Hematopoietic multipotent progenitor cell treated with erythropoietin and hydrocortisone succinate and interleukin-3 and kit ligand, for 8 days (in vitro differentiated cells): ENCODE measurements at regions not wholly inside any gene's neighbourhood (a gene's known extent, or its start where the extent isn't known, plus 50 kb on each side); places are given as distances from the start of the nearest gene placed in this dataset.

Source experiments
- DNase-seq: peaks from one replicate; pipeline ENCODE4 v3.0.0-alpha.2; 2015

DNA sequence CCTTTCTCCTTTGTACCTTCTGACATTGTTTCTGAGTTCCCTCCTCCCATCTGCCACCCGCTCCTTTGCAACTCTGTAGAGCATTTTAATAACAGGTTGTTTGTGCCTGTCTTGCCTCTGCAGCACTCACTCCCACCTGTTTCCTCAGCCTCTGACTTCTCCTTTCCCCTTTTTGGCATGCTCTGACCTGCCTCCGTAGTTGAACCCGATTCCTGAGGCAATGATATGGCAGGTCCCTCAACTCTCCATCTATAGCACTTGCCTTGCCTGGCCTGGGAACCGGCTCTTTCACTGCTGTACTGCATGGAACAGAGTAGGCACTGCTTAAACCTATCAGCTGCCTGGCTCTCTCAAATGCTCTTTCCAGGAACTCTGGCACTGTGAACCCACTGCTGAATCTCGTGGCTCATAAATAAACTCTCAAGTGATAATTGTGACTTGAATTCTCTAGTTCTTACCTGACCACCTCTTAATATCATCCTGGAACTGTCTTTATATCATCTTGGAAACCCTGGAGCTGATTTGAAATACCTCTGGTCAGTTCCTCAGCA lies 50.3 kb downstream of the UTRN start:
- DNase-seq = no peak

DNA sequence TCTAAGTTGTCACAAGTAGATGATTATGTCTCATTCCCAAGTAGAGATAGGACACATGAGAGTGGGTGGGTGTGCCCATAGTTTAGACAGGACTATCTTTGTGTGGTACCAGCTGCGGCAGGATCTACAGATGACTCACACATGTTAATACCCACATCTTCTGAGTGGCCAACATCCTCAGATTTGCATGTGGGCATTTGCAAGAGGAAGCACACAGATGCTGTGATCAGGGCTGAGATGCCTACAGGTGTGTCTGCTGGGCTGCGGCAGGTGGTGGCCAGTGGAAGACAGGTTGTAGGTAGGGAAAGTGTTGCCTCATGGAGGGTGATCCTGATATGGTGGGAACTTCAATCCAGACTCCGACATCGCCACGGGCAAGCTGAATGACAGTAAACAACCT lies 50.8 kb downstream of the UTRN start:
- peak; percentile 59 for DNase-seq

DNA sequence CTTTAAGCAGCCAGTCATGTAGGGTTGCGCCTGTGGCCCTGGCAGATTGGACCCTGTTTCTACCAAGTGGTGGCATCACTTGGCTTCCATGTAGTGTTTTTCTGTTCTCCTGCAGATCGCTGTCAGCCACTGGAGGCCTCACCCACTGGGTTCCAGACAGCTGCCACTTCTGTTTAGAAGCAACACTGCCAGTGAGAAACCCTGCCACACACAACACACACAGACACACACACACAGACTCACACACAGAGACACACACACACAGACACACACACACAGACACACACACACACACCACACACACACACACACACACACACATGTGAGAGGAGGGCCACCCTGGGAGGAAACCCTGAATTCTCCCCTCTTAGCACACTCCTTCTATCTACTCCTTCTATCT lies 51.8 kb downstream of the UTRN start:
- DNase-seq = no peak

DNA sequence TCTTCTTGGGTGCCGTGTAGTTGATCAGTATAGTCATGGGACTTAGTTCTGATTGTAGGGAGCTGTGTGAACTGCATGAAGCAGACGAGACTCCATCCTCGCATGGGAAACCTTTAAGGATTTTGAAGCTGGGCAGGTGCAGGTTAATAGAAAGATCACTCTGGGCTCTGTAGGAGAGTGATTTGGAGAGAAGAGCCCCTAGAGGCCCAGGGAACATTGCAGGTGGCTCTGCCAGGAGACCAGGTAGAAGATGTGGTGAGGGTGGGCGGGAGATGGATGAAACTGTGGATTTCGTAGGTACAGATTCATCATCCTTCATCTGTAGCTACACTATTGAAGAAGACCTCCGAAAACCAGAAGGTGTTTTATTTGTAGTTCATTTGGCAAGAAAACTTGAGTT lies 53.3 kb downstream of the UTRN start:
- no peak for DNase-seq

DNA sequence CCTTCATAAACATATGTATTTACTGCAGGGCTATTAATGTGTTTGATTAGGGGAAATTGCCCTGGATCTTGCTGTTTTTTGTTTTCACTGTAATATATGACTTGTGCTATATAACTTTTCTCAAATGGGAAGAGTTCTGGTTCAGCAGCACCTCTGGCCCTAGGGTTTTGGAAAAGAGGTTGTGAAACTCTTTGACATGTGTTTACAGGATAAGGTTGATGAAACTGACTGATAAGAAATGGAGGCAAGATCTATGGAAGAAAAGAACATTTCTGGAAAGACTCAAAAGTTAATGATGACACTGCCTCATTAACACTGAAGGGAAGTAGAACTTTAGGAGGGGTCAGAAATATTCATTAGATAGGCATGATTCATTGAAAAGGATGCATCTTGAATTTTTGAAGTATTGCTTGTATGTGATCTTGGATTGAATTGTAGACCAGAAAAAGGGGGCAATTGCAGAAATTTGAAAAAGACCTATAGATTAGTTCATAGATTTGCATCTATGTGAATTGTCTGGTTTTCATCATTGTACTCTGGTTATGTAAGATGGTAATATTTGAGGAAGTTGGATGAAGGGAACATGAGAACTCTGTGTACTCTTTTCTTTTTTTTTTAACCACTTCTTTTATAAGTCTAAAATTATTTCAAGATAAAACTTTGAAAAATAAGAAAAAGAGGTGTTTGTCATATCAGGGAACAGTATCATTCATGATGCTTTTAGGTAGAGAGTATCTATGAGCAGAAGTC lies 54.0 kb downstream of the UTRN start:
- DNase-seq = no peak

DNA sequence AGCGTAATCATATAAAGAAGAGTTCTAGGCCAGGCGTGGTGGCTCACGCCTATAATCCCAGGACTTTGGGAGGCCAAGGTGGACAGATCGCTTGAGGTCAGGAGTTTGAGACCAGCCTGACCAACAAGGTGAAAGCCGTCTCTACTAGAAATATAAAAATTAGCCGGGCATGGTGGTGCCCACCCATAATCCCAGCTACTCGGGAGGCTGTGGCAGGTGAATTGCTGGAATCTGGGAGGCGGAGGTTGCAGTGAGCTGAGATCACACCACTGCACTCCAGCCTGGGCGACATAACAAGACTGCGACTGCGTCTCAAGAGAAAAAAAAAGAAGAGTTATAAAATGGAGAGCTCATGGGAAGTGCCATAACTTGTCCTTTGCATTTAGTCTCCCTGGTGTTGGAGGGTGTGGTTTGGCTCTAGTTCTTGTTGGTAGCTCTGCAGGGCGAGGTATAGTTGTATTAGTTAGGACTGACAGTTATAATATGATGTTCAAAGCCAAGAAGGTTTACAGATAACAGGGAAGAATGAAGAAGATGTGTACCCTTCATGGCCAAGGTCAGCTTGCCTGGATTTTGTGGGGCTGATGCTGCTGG lies 54.8 kb downstream of the UTRN start:
- no peak for DNase-seq

DNA sequence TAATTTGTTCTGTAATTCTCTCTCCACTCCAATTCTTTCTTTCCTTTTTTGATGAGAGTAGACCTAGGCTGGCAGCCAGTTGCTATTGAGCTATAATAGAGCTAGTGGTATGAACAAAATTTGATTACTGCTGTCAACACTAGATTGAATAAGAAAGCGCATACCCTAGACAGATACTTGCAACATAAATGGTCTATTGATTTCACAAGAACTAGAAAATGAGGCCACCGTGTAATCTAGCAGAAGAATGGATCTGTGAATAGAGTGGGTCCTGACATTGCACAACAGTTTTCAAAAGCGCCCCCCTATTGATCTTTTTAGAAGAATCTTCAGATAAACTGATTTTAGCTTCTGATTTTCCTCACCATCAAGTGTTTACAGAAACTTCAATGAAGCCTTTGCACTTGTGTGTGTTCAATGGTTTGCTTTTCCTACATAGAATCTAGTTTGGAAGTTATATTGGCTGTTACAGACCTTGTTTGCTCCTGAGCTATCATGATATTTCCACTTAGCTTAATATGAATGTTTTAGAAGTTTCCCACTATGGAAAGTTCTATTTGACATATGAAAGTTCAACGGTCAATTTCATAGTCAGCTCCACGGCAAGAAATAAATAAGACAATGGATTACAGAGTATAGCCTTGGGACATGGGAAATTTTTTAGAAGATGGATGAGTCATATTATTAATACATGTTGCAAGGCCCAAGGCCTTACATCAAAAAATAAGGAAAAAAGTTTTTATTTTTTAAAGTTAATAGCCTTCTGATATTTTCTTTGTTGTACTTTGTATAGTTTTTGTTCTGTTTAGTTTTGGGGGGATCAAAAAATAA lies 55.6 kb downstream of the UTRN start:
- no peak for DNase-seq

DNA sequence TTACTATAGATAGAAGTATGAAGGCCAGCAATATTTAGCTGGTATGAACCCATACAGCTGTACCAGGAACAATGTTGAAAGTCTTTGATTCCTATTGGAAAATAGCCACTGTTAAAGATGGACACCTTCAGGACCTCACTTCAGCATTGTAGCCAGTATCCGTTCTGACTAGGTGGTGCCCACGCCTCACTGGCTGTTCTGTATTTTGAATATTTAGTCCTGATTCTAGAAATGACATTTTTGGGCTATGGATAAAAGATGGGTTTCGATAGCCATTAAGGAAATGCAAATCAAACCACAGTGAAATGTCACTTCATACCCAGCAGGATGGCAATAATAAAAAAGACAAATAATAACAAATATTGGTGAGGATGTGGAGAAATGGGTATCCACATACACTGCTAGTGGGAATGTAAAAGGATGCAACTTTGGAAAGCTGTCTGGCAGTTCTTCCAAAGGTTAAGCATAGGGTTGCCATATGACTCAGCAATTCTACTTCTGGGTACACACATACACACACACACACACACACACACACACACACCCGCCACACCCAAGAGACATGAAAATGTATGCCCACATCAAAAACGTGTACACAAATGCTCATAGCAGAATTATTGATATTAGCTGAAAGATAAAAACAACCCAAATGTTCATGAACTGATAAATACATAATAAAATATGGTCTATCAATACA lies 56.8 kb downstream of the UTRN start:
- DNase-seq = no peak

DNA sequence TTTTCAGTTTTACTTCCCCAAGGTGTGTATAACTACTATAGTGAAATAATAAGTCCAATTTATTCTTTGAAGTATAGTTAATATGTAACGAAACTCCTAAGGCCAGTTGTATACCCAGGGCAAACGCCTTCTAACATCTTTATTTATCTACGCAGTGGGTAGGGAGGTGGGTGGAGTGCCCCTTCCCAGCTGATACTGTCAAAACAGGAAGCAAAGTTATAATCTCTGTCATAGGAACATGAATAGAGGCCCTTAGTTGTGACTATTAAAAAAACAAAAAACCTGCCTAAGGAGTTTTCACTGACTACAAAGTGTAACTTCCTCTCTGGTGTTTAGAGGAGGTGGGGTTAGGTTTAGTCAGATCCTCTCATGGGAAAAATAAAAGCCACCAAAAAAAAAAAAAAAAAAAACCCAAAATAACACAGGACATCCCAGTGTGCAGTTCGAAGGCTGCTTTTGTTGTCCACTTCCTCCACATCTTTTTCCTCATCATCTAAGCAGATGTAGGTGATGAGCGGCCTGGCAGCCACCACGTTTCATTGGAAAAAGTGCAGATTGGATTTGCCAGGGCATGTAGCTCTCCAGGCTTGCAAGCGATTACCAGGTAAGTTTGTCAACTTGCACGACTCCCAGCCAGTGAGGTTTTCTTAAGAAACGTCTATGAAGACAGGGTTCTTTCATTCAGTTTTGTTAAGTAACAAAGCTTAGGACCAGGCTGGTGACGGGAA lies 58.7 kb downstream of the UTRN start:
- peak; percentile 37 for DNase-seq

DNA sequence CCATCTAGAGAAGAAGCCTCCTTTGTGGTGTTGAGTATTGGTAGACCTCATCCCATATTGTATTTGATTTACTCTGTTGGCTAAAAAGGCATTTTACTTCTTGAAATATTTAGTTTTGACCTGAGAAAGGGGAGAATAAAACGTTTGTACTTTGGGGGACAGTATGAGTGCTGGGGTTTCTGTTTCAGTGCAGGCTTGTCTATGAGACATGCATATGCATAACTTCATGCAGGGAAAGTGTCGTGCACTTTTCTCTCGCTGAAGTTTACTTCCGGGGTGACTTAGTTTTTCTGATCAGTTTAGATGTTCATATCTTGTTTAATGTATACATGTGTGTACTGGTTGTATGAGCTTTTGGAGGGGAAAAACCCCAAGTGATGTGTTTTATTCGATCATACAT lies 59.5 kb downstream of the UTRN start:
- DNase-seq = peak; percentile 44

DNA sequence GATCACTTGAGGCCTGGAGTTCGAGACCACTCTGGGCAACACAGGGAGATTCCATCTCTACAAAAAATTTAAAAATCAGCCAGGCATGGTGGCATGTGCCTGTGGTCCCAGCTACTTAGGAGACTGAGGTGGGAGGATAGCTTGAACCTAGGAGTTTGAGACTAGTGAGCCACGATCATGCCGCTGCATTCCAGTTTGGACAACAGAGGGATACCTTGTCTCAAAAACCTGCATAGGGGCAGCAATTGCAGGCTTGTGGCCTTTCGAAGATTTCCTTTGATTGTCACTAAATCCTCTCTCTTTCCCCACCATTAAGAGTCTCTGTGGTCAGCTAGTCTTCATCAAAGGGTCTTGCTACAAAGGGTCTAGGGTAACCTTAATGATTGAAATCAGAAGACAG lies 60.3 kb downstream of the UTRN start:
- DNase-seq = no peak

DNA sequence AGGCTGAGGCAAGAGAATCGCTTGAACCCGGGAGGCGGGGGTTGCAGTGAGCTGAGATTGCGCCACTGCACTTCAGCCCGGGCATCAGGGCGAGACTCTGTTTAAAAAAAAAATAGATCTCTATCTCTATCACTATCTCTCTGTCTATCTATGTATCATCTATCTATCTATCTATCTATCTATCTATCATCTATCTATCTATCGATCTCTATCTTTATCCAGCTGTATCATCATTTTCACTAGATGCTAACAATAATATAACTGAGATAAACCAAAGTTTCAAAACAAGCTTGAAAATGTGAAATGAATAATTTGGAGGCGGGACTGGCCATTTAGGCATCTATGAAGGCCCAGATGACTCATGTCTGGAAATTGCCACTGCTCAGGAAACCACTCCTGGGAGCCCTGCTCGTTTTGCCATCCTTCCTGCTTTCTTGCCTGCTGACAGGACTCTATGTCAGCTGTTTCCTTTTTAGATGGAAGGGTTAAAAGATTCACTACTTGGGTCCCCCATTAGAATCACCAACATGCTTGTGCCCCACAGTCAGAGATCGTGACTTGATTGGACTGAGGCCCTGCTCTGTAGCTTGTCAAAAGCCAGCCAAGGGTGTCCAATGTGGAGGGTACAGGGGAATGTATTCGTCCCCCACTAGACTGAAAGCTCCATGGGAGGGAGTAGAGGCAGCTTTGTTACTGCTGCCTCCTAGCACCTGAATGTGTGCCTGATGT lies 61.7 kb downstream of the UTRN start:
- no peak for DNase-seq

DNA sequence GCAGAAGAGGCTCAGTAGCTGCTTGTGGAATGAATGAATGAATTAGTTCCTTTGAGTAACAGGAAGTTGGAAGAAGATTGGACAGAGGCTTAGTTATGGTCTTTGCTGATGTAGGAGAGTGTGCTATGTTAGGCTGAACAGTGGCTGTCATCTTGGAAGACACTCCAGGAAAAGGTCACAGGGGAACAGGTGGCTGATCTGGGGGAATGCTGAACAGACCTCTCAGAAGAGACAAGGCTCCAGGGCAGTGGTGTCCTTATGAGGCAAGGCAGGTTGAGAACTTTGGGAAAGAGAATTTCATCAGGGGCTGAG lies 62.3 kb downstream of the UTRN start:
- DNase-seq = no peak

DNA sequence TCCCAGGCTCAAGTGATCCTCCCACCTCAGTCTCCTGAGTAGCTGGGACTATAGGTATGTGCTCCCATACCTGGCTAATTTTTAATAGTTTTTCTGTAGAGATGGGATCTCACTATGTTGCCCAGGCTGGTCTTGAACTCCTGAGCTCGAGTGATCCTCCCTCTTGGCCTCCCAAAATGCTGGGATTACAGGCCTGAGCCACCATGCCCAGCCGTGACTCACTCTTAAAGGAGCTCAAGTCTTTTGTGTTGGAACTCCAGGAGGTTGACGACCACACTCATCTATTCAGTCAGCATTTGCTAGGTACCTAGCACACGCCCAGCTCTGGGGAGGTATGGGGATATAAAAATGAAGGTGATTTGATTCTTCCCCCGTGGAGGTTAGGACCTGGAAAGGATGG lies 62.8 kb downstream of the UTRN start:
- no peak for DNase-seq

DNA sequence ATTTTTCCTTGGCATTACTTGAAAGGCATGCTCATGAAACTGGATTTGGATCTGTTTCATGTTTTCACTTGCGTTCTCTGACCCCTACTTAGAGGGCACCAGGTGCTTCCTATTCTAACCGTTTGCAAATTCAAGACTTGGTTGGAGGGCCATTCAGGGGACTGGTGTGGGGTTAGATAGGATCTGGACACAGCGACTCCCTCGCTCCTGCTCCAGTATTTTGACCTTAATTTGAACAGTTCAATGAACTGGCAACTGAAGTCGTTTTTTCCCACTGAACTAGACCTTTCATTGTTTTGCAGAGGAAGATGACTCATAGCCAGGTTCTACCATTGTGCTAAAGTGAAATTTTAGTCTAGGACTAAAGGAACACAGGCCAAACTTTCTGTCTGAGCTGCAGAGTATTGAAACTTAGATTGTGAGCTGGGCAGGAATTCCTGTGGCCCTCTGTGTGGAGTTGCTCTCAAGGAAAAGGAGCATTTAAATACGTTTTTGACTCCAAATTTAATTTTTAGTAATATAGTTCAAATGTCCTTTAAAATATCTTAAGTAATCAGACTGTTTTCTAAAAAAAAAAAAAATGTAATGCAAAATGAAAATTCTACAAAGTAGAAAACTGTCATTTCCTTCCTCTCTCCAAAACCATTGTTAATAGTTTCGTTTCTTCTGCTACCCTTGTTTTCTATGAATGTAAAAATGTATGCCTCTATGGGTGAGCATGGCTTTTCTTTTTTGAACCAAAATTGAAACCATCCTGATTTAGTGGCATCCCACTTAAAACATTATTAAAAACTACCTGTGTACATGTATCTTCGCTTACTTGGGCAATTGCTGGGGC lies 64.8 kb downstream of the UTRN start:
- peak; percentile 45 for DNase-seq

DNA sequence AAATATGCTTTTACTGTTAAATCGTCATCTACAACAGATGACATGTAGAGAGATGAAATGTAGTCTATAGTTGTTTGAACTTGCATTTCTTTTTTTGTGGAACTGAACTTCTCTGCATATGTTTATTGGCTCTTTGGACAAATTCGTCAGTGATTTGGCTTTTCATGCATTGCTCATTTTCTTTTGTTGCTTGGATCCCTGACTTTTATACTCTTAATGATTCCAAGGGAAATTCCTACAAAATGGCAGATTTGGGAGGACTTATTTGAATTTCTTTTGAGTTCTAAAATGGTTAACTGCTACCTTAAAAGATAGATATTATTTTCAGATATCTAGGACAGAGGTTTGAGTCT lies 65.4 kb downstream of the UTRN start:
- DNase-seq = no peak

DNA sequence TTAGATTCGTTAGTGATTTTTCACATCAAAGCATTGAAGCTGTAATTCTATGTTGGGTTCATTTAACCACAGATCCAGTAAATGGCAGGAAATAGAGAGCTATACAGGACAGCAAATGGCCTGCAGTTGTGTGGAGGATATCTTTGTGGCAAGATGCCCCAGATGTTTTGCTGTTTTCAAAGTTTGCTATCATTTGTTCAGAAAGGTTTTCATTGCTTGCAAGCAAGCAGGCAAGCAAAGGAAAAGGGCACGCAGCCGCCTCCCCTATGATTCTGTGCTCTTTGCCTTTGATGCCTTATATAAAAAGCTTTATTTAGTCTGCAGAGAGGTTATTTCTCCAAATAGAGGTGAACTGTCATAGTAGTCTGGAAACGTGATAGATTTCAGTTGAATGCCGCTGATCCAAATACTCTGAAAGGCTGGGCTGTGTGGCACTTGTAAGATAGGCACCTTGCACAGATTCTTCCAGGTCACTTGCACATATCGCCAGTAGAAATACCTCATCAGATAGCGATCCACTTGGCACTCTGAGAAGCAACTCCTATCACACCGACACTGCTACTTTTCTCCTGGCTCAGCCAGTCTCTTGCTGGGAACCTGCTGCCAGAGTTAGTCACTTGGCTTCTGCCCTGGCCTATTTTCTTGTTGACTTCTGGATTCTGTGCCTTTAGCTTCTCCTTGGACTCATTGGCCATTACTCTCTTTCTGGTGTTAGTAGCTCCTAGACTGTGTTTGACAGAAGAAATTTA lies 66.4 kb downstream of the UTRN start:
- DNase-seq = peak; percentile 54

DNA sequence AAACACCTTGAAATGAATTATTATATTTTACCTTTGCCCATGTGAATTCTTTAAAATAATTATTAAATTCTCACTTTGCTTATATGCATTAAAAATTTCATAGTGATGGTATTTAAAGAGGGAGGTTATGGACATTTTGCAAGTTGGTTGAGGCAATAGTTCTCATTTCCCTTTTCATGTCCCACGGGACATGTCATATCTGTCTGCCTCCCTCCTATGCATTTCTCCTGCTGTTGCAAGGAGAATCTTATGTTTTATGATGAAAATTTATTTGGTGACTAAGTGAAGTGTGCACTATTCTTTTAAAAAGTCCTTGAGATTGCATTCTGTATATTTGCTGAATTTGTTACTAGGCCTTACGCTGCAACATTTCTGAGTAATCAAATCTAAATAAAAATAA lies 67.2 kb downstream of the UTRN start:
- no peak for DNase-seq

DNA sequence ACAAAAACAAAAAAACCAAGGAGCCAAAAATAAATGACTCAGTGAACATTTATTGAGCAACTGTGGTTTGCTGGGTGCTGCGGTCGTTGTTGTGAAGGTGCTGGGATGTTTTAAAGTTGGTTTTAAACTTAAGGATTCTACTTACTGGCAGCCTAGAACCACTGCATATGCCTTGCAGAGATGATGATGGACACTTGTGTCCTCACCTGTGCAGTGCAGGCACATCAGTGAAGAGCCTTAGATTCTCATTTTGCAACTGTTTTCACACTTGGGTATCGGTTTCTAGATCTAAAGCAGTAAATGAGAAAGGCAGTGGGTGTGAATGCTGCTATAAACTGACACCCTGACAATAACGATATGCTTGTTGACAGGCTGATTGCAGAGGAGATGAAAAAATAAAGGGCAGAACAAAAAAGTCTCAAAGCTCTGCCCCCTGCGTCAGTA lies 68.8 kb downstream of the UTRN start:
- DNase-seq = no peak

DNA sequence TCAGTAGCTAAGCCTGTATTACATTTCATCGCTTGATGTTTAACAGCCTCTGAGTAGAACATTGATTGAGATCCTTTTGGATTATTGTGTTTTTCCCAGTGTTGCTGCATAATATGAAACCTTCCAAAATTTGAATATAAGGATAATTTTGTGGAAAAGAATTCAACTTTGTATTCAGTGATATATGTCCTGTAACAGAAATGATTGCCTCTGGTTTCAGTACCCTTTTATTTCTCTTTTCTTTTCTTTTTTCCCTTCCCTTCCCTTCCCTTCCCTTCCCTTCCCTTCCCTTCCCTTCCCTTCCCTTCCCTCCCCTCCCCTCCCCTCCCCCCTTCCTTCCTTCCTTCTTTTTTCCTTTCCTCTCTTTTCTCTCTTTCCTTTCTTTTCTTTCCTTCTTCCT lies 74.6 kb downstream of the UTRN start:
- no peak for DNase-seq
